ENCODE measurements at regions not wholly inside any gene's neighbourhood (a gene's known extent, or its start where the extent isn't known, plus 50 kb on each side); places are given as distances from the start of the nearest gene placed in this dataset.
A peak's percentile ranks its signal among the peaks of the same experiment; 100 is the strongest.

DNA sequence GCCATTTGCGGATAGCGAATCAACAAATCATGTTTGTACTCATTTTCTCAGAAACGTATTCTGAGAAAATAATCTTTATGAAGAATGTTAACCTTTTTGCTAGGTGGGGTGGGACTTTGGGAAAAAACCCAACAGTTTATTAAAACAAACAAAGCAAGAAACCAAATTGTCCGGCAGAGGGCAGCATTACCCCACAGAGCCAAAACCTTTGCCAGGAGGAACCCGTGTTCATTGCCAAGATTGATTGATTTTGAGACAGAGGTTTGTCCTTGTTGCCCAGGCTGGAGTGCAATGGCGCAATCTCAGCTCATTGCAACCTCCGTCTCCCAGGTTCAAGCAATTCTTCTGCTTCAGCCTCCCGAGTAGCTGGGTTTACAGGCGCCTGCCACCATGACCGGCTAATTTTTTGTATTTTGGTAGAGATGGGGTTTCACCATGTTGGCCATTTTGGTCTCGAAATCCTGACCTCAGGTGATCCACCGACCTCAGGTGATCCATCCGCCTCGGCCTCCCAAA lies 70.8 kb upstream of the RHOU start:
- H3K4me3 Mint-ChIP-seq: no peak overlapping the region

DNA sequence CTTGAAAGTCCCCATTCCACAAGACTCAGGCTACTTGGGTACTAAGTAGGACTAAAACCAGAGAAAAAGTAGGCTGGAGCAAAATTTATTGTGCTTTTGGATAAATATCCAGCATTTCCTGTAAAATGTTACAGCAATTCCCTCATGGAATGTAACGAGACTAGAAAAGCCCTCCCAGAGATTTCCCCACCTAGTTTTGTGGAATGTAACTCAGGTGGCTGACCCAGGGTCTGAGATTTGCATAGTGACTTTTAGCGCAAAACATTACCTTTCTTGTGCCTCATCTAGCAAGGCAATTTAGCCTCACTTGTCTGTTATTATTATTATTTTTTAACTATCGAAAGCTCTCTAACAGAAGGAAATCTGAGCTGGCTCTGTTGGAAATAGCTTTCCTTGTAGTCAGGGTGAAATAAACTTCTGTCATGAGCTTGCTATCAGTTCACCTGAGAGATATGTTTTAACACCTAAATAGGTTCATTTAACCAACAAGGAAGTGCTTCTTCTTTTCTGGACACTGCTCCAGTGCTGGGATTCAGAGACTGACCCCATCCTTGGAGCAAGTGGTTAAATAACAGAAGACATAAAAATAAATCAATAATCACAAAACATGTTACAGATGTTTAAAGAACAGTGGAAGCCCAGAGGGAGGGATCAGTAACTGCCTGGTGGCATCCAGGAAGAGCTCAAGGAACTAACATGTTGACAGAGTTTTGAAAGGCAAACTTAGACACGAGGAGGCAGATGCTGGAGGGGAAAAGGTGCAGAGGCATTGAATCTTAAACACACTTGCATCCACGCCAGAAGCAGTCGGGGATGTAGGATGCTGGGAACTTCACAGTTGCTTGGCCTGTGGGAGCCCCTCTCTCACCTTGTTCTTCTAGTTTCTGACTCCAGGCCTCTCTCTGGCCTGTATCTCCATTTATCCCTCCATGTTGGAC lies 68.3 kb upstream of the RHOU start:
- H3K9ac ChIP-seq (ENCODE audit: extremely low read depth, low read length, poor library complexity, severe bottlenecking): no peak overlapping the region
- Mint-ChIP-seq H3K27me3 (ENCODE audit: insufficient read depth) (peaks cover 8% of the 10 kb centered on the region), H3K9me3 (no peaks in the 10 kb centered on the region), H3K36me3 (ENCODE audit: low read depth) (no peaks in the 10 kb centered on the region), H3K4me1 (no peaks in the 10 kb centered on the region), H3K27ac (no peak overlapping the region), H3K4me3 (no peak overlapping the region)
- no peaks in the 10 kb centered on the region for H3K36me3 ChIP-seq (ENCODE audit: control insufficient read depth, insufficient read depth, low read length)
- WGBS, 2 experiments (ENCODE audit: insufficient coverage in 1 of 2, insufficient read length in 1 of 2): 82 to 84% methylated on average over 6 of the region's 6 CpGs
- no peak overlapping the region for H3K4me3 ChIP-seq (ENCODE audit: low read length)
- H3K9me3 ChIP-seq (ENCODE audit: control insufficient read depth, low read length): no peaks in the 10 kb centered on the region
- peaks cover 36% of the 10 kb centered on the region for H3K27me3 ChIP-seq (ENCODE audit: control insufficient read depth, insufficient read depth, low read length, poor library complexity, severe bottlenecking)
- no peak for DNase-seq
- TF ChIP-seq, protein P1, sequence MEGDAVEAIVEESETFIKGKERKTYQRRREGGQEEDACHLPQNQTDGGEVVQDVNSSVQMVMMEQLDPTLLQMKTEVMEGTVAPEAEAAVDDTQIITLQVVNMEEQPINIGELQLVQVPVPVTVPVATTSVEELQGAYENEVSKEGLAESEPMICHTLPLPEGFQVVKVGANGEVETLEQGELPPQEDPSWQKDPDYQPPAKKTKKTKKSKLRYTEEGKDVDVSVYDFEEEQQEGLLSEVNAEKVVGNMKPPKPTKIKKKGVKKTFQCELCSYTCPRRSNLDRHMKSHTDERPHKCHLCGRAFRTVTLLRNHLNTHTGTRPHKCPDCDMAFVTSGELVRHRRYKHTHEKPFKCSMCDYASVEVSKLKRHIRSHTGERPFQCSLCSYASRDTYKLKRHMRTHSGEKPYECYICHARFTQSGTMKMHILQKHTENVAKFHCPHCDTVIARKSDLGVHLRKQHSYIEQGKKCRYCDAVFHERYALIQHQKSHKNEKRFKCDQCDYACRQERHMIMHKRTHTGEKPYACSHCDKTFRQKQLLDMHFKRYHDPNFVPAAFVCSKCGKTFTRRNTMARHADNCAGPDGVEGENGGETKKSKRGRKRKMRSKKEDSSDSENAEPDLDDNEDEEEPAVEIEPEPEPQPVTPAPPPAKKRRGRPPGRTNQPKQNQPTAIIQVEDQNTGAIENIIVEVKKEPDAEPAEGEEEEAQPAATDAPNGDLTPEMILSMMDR (conservative IDR thresholded peaks at IDR 0.05): no peak
- no peak overlapping the region for H3K27ac ChIP-seq (ENCODE audit: low read depth, low read length)
- H3K4me1 ChIP-seq (ENCODE audit: control insufficient read depth, insufficient read depth, low read length): no peaks in the 10 kb centered on the region

More for the DNA sequence above, 70.8 kb upstream of the RHOU start:
- no peaks in the 10 kb centered on the region for H3K4me1 Mint-ChIP-seq
- no peak overlapping the region for H3K27ac Mint-ChIP-seq
- no peaks in the 10 kb centered on the region for H3K36me3 Mint-ChIP-seq (ENCODE audit: low read depth)
- no peaks in the 10 kb centered on the region for H3K9me3 ChIP-seq (ENCODE audit: control insufficient read depth, low read length)
- H3K27ac ChIP-seq (ENCODE audit: low read depth, low read length): no peak overlapping the region
- TF ChIP-seq, protein P1 (conservative IDR thresholded peaks at IDR 0.05): peak; percentile 94
- no peaks in the 10 kb centered on the region for H3K36me3 ChIP-seq (ENCODE audit: control insufficient read depth, insufficient read depth, low read length)
- DNase-seq: peak; percentile 93
- 54 to 60% methylated on average over 11 to 14 of the region's 14 CpGs for WGBS, 2 experiments (ENCODE audit: insufficient coverage in 1 of 2, insufficient read length in 1 of 2)
- no peak overlapping the region for H3K9ac ChIP-seq (ENCODE audit: extremely low read depth, low read length, poor library complexity, severe bottlenecking)
- no peaks in the 10 kb centered on the region for H3K4me1 ChIP-seq (ENCODE audit: control insufficient read depth, insufficient read depth, low read length)
- H3K9me3 Mint-ChIP-seq: peaks cover 3% of the 10 kb centered on the region
- H3K4me3 ChIP-seq (ENCODE audit: low read length): no peak overlapping the region
- H3K27me3 Mint-ChIP-seq (ENCODE audit: insufficient read depth): peaks cover 11% of the 10 kb centered on the region
- peaks cover 23% of the 10 kb centered on the region for H3K27me3 ChIP-seq (ENCODE audit: control insufficient read depth, insufficient read depth, low read length, poor library complexity, severe bottlenecking)

DNA sequence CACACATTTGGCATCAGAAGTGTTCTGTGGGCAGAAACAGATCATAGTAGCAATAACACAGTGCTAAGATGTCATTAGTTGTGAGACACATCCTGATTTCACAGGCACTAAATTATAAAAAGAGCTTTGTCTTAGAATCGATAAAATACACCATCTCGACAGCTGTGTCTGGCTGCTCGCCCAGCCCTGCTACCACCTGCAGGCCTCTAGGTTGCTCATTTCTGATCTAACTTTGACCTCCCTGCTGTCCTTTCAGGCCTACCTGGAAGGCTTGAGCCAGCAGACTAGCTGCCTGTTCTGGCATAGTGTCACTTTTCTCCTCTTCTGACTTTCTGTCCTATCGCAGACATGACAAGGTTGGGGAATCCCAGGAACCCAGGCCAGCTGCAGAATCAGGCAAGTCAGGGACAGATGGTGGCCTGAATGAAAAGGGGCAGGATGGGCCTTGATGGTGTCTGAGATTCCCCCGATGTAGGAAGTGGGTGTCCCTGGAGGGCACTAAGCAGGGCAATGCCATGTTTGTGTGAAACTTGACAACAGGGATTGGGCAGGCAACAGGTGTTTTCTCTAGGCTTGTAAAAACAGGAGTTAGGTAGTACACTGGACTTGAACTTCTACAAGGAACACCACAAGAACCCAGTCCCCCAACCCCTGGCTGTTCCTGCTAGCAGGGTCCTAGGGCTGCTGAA lies 66.6 kb upstream of the RHOU start:
- H3K9me3 ChIP-seq (ENCODE audit: control insufficient read depth, low read length): no peaks in the 10 kb centered on the region
- no peak overlapping the region for H3K9ac ChIP-seq (ENCODE audit: extremely low read depth, low read length, poor library complexity, severe bottlenecking)
- no peak for DNase-seq
- Mint-ChIP-seq H3K36me3 (ENCODE audit: low read depth) (no peaks in the 10 kb centered on the region), H3K27ac (no peak overlapping the region), H3K4me3 (no peak overlapping the region), H3K4me1 (peaks cover 7% of the 10 kb centered on the region), H3K9me3 (no peaks in the 10 kb centered on the region), H3K27me3 (ENCODE audit: insufficient read depth) (peaks cover 13% of the 10 kb centered on the region)
- H3K27ac ChIP-seq (ENCODE audit: low read depth, low read length): no peak overlapping the region
- WGBS, 2 experiments (ENCODE audit: insufficient coverage in 1 of 2, insufficient read length in 1 of 2): 90 to 93% methylated on average over 5 of the region's 5 CpGs
- peaks cover 36% of the 10 kb centered on the region for H3K27me3 ChIP-seq (ENCODE audit: control insufficient read depth, insufficient read depth, low read length, poor library complexity, severe bottlenecking)
- no peaks in the 10 kb centered on the region for H3K4me1 ChIP-seq (ENCODE audit: control insufficient read depth, insufficient read depth, low read length)
- TF ChIP-seq, protein P1 (conservative IDR thresholded peaks at IDR 0.05): no peak
- H3K4me3 ChIP-seq (ENCODE audit: low read length): no peak overlapping the region
- H3K36me3 ChIP-seq (ENCODE audit: control insufficient read depth, insufficient read depth, low read length): no peaks in the 10 kb centered on the region

Measured in endodermal cell (in vitro differentiated cells).